ENCODE measurements at regions not wholly inside any gene's neighbourhood (a gene's known extent, or its start where the extent isn't known, plus 50 kb on each side); places are given as distances from the start of the nearest gene placed in this dataset.
"Not testable (repeated sequence)": the region's sequence is repeated elsewhere in the genome, so short reads cannot be mapped to it uniquely, and the experiment has no call there.

DNA sequence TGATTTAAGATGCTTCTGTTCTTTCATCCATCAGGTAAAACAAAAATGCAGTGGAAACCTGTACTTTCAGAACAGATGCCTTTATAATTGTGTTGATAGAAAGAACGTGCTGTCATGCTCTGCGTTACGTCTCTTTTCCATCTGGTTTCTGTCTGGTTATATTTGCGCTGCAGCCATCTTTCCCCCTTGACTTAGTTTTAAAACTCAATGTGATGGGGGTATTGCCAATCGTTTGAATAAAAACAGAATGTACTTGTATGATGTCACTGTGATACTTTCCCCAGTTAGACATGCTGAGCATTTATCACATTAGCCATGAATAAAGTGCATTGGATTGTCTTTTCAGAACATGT lies 508.6 kb downstream of the ADCYAP1 start:
- 50% methylated on average over 5 of the region's 5 CpGs for WGBS
- Histone ChIP-seq H3K4me1 (ENCODE audit: insufficient read depth) (no peaks in the 10 kb centered on the region), H3K4me3 (ENCODE audit: low read depth, low read length) (no peak overlapping the region), H3K27ac (ENCODE audit: low read depth) (no peak overlapping the region), H3K36me3 (ENCODE audit: insufficient read depth) (no peaks in the 10 kb centered on the region)
- DNase-seq (ENCODE audit: extremely low spot score): no peak

DNA sequence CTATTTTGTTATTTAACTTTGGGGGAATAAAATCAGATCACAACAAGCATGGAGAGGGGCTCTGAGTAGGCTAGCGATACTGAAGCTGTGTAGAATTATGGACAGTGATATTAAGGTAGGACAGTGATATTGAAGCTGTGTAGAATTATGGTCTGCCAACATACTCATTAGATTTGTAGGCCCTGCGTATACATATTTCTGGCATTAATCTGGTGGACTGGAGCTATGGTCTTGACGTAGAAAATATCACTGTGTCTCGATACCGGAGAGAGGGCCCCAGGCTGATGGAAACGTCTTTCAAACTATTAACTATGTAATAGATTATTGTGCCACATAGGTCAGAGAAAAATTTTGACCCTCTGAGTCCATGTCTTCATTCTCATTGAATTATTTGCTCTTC lies 511.4 kb downstream of the ADCYAP1 start:
- WGBS: 92% methylated on average over 6 of the region's 6 CpGs
- Histone ChIP-seq H3K36me3 (ENCODE audit: insufficient read depth) (no peaks in the 10 kb centered on the region), H3K4me1 (ENCODE audit: insufficient read depth) (no peaks in the 10 kb centered on the region), H3K27ac (ENCODE audit: low read depth) (no peak overlapping the region), H3K4me3 (ENCODE audit: low read depth, low read length) (no peak overlapping the region)
- no peak for DNase-seq (ENCODE audit: extremely low spot score)

DNA sequence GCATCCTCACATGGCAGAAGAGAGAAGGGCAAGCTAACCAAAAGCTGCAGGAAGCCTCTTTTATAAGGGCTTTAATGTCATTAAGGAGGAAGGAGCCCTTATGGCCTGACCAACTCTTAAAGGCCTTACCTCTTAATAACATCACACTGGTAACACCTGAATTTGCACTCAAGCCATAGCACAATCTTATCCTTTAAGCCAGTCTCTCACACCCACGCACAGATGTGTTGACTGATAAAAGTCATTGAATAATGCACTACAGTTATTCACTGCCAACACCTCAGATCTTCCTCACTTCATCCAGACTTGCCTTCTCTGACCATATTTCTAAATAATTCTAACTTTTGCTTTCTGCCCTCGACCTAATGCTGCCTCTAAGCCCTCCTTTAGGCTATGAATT lies 516.8 kb downstream of the ADCYAP1 start:
- 59% methylated on average over 2 of the region's 2 CpGs for WGBS
- DNase-seq (ENCODE audit: extremely low spot score): no peak
- Histone ChIP-seq H3K4me1 (ENCODE audit: insufficient read depth) (no peaks in the 10 kb centered on the region), H3K27ac (ENCODE audit: low read depth) (no peak overlapping the region), H3K4me3 (ENCODE audit: low read depth, low read length) (no peak overlapping the region), H3K36me3 (ENCODE audit: insufficient read depth) (peaks cover 1% of the 10 kb centered on the region)

DNA sequence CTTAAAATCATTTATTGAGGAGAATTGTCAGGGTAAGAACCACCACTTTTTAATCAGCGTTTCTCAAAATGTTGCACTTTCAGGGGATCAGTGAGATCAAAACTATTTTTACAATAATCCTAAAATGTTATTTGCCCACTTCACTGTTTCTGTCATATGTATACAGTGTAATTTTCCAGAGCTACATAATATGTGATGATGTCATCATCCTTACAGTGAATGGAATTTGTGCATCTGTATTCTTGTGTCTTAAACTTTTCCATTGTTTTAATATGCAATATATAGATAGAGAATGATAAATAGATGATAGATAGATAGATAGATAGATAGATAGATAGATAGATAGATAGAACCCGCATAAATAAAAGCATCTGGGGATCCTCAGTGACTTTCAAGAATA lies 518.0 kb downstream of the ADCYAP1 start:
- 80% methylated on average over 2 of the region's 2 CpGs for WGBS
- no peak for DNase-seq (ENCODE audit: extremely low spot score)
- Histone ChIP-seq H3K4me3 (ENCODE audit: low read depth, low read length) (no peak overlapping the region), H3K4me1 (ENCODE audit: insufficient read depth) (no peaks in the 10 kb centered on the region), H3K36me3 (ENCODE audit: insufficient read depth) (peaks cover 1% of the 10 kb centered on the region), H3K27ac (ENCODE audit: low read depth) (no peak overlapping the region)

DNA sequence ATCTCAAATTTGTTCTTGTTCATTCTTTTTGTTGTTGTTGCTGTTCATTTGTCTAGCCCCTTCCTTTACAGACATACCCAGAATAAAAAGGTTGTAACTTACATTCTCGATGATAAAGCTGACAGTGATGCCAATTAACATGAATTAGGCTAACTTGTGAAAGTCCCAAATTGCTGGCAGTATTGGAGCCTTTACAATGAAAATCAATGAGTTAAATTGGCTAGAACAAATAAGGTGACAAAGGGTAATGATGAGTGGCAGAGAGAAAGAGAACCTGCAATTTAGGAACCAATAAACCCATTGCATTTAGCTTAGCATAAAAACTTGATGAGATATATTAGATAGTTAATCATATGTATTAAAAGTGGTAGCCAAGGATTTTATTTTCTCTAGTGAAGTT lies 521.0 kb downstream of the ADCYAP1 start:
- DNase-seq (ENCODE audit: extremely low spot score): no peak
- Histone ChIP-seq H3K27ac (ENCODE audit: low read depth) (no peak overlapping the region), H3K4me1 (ENCODE audit: insufficient read depth) (no peaks in the 10 kb centered on the region), H3K36me3 (ENCODE audit: insufficient read depth) (peaks cover 1% of the 10 kb centered on the region), H3K4me3 (ENCODE audit: low read depth, low read length) (no peak overlapping the region)
- 30% methylated on average over 1 of the region's 1 CpG for WGBS

GRCh38 chr18:1435487-1435886 lies 530.8 kb downstream of the ADCYAP1 start:
- no peaks in the 10 kb centered on the region for H3K36me3 ChIP-seq (ENCODE audit: insufficient read depth)
- no peak for DNase-seq (ENCODE audit: extremely low spot score)
- WGBS: 21% methylated on average over 2 of the region's 2 CpGs
- no peaks in the 10 kb centered on the region for H3K4me1 ChIP-seq (ENCODE audit: insufficient read depth)
- H3K4me3 ChIP-seq (ENCODE audit: low read depth, low read length): no peak overlapping the region
- H3K27ac ChIP-seq (ENCODE audit: low read depth): no peak overlapping the region

GRCh38 chr18:1436199-1436598 lies 531.5 kb downstream of the ADCYAP1 start:
- H3K27ac ChIP-seq (ENCODE audit: low read depth): no peak overlapping the region
- no peaks in the 10 kb centered on the region for H3K36me3 ChIP-seq (ENCODE audit: insufficient read depth)
- H3K4me3 ChIP-seq (ENCODE audit: low read depth, low read length): no peak overlapping the region
- no peak for DNase-seq (ENCODE audit: extremely low spot score)
- WGBS: 49% methylated on average over 5 of the region's 5 CpGs
- H3K4me1 ChIP-seq (ENCODE audit: insufficient read depth): no peaks in the 10 kb centered on the region

DNA sequence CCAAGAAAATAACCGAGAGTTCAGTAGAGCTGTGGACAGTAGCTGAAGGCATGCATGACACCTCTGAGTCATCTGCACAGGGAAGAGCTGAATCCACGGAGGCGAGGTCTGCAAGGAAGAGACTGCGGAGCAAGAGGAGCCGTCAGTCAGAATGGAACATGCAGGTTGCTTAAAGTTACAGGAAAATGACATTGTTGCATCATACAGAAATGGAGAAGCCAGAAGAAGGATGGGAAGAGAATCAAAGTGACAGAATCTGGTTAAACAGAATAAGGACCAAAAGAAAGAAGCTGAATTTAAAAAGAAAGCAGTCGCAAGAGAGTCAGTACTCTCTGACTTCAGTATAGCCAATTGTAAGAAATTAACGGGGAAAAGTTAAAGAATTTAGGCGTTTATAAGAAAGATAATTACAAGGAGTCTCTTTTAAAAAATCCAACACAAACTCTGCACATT lies 533.8 kb downstream of the ADCYAP1 start:
- no peak for DNase-seq (ENCODE audit: extremely low spot score)
- H3K4me3 ChIP-seq (ENCODE audit: low read depth, low read length): no peak overlapping the region
- 72% methylated on average over 8 of the region's 8 CpGs for WGBS

DNA sequence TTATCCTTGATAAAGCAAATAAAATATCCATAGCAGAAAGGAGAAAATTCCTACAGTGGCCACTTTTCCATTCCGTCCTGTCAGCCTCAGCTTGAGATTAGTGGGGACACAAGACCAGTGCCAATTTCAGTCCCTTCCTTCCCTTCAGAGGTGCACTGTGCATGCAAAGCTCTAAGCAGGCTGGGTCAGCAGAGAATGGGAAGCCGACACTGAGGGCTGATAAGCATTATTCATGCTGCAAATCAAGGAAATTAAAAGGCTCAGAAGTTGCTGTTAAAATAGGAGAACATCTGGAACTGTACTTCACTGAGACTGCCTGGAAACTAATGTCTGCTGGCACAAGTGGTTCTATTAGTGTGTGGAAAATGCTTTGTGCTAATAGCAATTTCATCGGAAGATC lies 534.3 kb downstream of the ADCYAP1 start:
- no peak overlapping the region for H3K27ac ChIP-seq (ENCODE audit: low read depth)

More for the DNA sequence above, 533.8 kb downstream of the ADCYAP1 start:
- H3K27ac ChIP-seq (ENCODE audit: low read depth): no peak overlapping the region
- no peaks in the 10 kb centered on the region for H3K36me3 ChIP-seq (ENCODE audit: insufficient read depth)
- H3K4me1 ChIP-seq (ENCODE audit: insufficient read depth): no peaks in the 10 kb centered on the region

DNA sequence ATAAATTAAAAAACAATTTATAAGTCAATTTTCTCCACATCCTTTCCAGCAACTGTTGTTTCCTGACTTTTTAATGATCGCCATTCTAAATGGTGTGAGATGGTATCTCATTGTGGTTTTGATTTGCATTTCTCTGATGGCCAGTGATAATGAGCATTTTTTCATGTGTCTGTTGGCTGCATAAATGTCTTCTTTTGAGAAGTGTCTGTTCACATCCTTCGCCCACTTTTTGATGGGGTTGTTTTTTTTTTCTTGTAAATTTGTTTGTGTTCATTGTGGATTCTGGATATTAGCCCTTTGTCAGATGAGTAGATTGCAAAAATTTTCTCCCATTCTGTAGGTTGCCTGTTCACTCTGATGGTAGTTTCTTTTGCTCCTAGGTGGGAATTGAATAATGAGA lies 539.4 kb downstream of the ADCYAP1 start:
- H3K4me1 ChIP-seq (ENCODE audit: insufficient read depth); H3K36me3 ChIP-seq (ENCODE audit: insufficient read depth); H3K27ac ChIP-seq (ENCODE audit: low read depth); H3K4me3 ChIP-seq (ENCODE audit: low read depth, low read length); DNase-seq (ENCODE audit: extremely low spot score): not testable (repeated sequence)
- 86% methylated on average over 2 of the region's 2 CpGs for WGBS

More for the DNA sequence above, 534.3 kb downstream of the ADCYAP1 start:
- no peaks in the 10 kb centered on the region for H3K4me1 ChIP-seq (ENCODE audit: insufficient read depth)
- DNase-seq (ENCODE audit: extremely low spot score): no peak
- 44% methylated on average over 3 of the region's 3 CpGs for WGBS
- no peaks in the 10 kb centered on the region for H3K36me3 ChIP-seq (ENCODE audit: insufficient read depth)
- no peak overlapping the region for H3K4me3 ChIP-seq (ENCODE audit: low read depth, low read length)

- Histone ChIP-seq H3K36me3 (ENCODE audit: insufficient read depth) (no peaks in the 10 kb centered on the region), H3K4me3 (ENCODE audit: low read depth, low read length) (no peak overlapping the region), H3K27ac (ENCODE audit: low read depth) (no peak overlapping the region), H3K4me1 (ENCODE audit: insufficient read depth) (no peaks in the 10 kb centered on the region)
- WGBS: 62% methylated on average over 1 of the region's 1 CpG
- DNase-seq (ENCODE audit: extremely low spot score): no peak
Measured at GRCh38 chr18:1446765-1447164, 542.1 kb downstream of the ADCYAP1 start.

DNA sequence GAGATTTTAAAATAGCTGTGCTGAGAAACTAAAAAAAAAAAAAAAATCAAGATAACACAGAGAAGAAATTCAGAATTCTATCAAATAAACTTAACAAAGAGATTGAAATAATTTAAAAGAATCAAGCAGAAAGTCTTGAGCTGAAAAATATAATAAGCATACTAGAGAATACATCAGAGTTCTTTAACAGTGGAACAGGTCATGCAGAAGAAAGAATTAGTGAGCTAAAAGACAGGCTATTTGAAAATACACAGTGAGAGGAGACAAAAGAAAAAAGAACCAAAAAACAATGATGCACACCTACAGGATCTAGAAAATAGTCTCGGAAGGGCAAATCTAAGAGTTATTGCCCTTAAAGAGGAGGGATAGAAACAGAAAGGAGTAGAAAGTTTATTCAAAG lies 548.1 kb downstream of the ADCYAP1 start:
- no peak for DNase-seq (ENCODE audit: extremely low spot score)
- Histone ChIP-seq H3K27ac (ENCODE audit: low read depth) (no peak overlapping the region), H3K36me3 (ENCODE audit: insufficient read depth) (no peaks in the 10 kb centered on the region), H3K4me3 (ENCODE audit: low read depth, low read length) (no peak overlapping the region), H3K4me1 (ENCODE audit: insufficient read depth) (no peaks in the 10 kb centered on the region)
- WGBS: 45% methylated on average over 1 of the region's 1 CpG

DNA sequence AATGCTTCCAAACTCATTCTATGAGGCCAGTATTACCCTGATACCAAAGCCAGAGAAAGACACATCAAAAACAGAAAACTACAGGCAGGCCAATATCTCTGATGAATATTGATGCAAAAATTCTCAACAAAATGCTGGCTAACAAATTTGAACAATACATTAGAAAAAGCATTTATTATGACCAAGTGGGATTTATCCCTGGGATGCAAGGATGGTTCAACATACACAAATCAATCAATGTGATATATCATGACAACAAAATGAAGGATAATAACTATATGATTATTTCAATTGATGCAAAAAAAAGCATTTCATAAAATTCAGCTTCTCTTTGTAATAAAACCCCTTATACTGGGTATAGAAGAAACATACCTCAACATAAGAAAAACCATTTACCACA lies 550.9 kb downstream of the ADCYAP1 start:
- Histone ChIP-seq H3K4me1 (ENCODE audit: insufficient read depth) (no peaks in the 10 kb centered on the region), H3K27ac (ENCODE audit: low read depth) (no peak overlapping the region), H3K4me3 (ENCODE audit: low read depth, low read length) (no peak overlapping the region), H3K36me3 (ENCODE audit: insufficient read depth) (no peaks in the 10 kb centered on the region)
- no peak for DNase-seq (ENCODE audit: extremely low spot score)

DNA sequence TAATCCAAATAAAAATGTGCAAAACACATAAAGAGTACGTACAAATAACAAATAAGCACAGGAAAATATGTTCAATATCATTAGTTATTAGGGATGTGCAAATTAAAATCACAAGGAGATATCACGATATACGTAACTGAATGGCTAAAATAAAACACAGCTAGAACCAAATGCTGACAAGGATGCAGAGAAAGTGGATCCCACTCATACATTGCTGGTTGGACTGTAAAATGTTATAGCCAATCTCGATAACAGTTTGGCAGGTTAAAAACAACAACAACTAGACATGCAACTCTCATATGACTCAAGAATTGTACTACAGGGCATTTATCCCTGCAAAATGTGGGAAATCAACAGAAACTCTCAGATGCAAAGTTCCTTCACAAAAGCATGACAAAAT lies 553.9 kb downstream of the ADCYAP1 start:
- Histone ChIP-seq H3K4me3 (ENCODE audit: low read depth, low read length) (no peak overlapping the region), H3K27ac (ENCODE audit: low read depth) (no peak overlapping the region), H3K4me1 (ENCODE audit: insufficient read depth) (no peaks in the 10 kb centered on the region), H3K36me3 (ENCODE audit: insufficient read depth) (no peaks in the 10 kb centered on the region)
- WGBS: 80% methylated on average over 4 of the region's 4 CpGs
- DNase-seq (ENCODE audit: extremely low spot score): no peak

DNA sequence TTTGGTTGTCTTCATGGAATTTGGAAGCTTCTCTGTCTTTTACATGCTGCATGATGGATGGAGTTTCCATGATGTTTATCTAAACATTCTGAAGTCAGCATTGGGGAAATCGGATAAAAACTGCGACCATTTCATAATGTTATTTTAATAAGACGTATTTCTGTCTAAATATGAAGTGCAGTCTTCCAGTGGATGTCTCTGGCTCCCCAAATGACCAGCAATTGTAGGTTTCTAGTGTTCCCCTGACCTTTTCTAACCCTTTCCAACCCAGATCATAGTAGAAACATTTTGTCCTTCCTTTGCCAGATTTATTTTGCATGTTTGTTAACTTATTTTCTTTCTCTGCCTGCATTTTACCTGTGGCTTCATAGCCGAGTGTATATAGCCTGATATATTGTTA lies 559.3 kb downstream of the ADCYAP1 start:
- H3K4me3 ChIP-seq (ENCODE audit: low read depth, low read length): no peak overlapping the region
- no peaks in the 10 kb centered on the region for H3K4me1 ChIP-seq (ENCODE audit: insufficient read depth)
- H3K36me3 ChIP-seq (ENCODE audit: insufficient read depth): no peaks in the 10 kb centered on the region
- 52% methylated on average over 4 of the region's 4 CpGs for WGBS
- H3K27ac ChIP-seq (ENCODE audit: low read depth): no peak overlapping the region
- DNase-seq (ENCODE audit: extremely low spot score): no peak

Measured in urinary bladder (tissue), 3 donors.